Activated CD4-positive, alpha-beta T cell treated with anti-CD3 and anti-CD28 coated beads, Interleukin-2, Interleukin-6, amounts not matched to agents 100 ng/mL and 50 ng/mL, durations not matched to agents 16 hours and 8 hours (primary cell): ENCODE measurements at regions not wholly inside any gene's neighbourhood (a gene's known extent, or its start where the extent isn't known, plus 50 kb on each side); places are given as distances from the start of the nearest gene placed in this dataset.
A peak's percentile ranks its signal among the peaks of the same experiment; 100 is the strongest.

Experiments
- DNase-seq: peaks from one replicate; pipeline ENCODE4 v3.0.0-alpha.2; 2020

GRCh38 chr2:226064932-226065570 is 665.5 kb downstream of the NYAP2 start:
- no peak for DNase-seq

DNA sequence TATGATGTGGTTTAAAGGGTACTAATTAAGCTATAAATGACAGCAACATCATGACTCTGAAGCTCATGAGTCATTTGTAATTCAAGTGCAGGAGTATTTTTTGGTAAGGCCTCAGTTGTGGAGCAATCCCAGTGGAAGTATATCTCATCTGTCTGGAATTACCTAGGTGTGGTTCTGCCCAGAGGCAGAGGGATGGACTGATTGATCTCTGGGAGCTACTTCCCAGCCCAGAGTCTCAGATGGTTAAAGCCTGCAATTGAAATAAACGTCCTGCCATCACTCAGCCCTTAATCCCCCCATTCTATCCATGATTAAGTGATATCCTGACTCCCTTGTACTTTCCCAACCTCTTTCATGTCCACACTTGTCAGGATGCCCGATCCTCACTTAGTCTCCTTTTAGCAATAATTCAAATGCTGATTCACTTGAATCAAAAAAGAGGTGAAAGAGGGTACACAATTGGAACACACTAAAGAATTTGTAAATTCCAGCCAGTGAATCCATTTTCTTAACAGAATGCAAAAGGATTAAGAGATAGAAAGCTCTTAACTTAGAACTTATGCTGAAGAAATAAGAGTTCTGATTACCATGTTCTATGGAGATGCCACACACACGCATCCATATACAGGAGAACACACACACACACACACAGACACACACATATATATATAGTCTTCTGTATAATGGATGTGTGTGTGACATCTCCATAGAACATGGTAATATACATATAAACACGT is 664.4 kb downstream of the NYAP2 start:
- DNase-seq: no peak

GRCh38 chr2:226059961-226060627 is 660.6 kb downstream of the NYAP2 start:
- no peak for DNase-seq

GRCh38 chr2:226057914-226058313 is 658.4 kb downstream of the NYAP2 start:
- DNase-seq: no peak

DNA sequence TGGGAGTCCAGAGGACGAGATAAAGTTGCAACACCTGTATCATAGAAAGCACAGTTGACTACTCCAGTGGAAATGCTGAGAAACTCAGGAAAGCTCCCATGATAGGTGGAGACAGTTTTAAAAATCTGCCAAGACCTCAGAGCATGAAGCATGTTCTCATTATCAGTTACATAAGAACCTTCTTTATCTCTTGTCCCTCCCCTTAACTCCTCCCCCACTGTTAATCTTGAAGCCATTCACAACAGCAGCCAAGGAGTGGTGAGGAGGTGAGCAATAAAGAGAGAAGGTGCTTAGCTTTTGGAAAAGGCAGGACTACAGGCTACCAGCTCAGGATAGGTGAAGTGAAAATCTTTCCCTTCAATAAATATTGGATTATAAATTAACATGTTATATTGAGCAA is 657.9 kb downstream of the NYAP2 start:
- DNase-seq: no peak

GRCh38 chr2:226052772-226053416 is 653.4 kb downstream of the NYAP2 start:
- DNase-seq: no peak

GRCh38 chr2:226050822-226051221 is 651.3 kb downstream of the NYAP2 start:
- no peak for DNase-seq

GRCh38 chr2:226048611-226049010 is 649.1 kb downstream of the NYAP2 start:
- DNase-seq: no peak

DNA sequence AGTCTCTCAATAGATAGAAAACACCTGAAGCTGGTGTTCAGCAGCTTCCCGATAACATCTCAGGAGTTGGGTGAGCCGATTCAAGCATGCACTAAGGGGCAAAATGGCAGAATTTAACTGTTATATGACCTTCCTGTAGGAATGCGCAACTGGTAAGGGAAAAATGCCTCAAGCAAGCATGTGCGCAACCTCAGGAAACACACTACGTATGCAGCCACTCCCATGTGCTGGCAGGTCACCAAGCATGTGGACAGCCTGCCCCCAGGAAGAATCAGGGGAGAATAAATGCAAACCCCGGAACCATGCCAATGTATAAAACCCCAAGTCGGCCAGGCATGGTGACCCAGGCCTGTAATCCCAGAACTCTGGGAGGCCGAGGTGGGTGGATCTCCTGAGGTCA is 645.6 kb downstream of the NYAP2 start:
- no peak for DNase-seq

GRCh38 chr2:226040344-226040900 is 640.9 kb downstream of the NYAP2 start:
- no peak for DNase-seq

DNA sequence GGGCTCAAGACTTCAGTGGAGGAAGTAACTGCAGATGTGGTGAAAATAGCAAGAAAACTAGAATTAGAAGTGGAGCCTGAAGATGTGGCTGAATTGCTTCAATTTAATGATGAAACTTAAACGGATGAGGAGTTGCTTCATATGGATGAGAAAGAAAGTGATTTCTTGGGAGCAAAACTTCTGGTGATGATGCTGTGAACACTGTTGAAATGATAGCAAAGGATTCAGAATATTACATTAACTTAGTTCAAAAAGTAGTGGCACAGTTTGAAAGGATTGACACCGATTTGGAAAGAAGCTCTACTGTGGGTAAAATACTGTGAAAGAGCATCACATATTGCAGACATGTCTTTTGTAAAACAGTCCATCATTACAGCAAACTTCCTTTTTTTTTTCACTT is 638.0 kb downstream of the NYAP2 start:
- DNase-seq: no peak

- DNase-seq: peak; percentile 10
Measured at GRCh38 chr2:226031647-226032501, 632.4 kb downstream of the NYAP2 start.

GRCh38 chr2:226030788-226031646 is 631.5 kb downstream of the NYAP2 start:
- peak; percentile 9 for DNase-seq

- no peak for DNase-seq
Measured at GRCh38 chr2:226030369-226030768, 630.9 kb downstream of the NYAP2 start.

DNA sequence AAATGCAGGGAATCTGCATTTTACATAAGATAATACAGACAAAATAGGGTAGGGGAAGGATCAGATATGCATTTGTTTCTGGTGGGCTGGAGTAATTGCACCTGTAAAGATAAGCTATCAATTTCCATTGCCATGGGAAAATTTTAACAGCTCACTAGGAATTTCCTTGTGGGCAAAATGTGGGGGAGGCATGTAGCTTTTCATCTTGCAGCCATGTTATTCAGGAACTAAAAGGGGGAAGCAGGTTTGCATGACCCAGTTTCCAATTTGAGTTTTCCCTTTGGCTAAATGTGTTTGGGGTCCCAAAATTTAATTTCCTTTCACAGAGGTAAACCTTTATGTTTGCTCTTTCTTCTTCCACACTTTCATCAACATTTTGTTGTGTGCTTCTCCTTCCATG is 624.4 kb downstream of the NYAP2 start:
- DNase-seq: no peak

GRCh38 chr2:226023383-226023782 is 623.9 kb downstream of the NYAP2 start:
- no peak for DNase-seq

DNA sequence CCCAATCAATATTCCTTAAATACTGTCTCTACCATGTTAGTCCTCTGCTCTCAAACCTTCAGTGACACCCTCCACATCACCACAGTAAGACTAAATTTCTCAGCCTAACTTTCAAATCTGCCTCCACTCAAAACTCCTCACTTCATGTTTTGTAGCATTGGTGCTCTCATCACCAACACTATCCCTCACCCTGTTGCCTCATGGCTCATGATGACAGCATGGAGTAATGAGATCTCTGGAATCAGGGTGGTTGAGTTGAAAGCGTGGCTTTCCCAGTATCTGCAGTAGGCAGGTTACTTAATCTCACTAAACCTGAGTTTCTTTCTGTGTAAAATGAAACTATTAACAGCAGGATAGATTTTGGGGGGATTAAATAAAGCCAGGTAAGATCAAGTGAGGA is 621.4 kb downstream of the NYAP2 start:
- no peak for DNase-seq

GRCh38 chr2:226020176-226020575 is 620.7 kb downstream of the NYAP2 start:
- no peak for DNase-seq

DNA sequence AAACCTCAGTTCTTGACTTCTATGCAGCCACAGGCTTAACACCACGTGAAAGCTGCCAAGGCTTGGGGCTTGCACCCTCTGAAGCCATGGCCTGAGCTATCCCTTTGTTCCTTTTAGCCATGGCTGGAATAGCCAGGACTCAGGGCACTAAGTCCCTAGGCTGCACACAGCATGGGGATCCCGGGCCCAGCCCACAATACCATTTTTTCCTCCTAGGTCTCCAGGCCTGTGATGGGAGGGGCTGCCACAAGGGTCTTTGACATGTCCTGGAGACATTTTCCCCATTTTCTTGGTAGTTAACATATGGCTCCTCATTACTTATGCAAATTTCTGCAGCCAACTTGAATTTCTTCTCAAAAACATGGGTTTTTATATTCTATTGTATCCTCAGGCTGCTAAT is 619.1 kb downstream of the NYAP2 start:
- no peak for DNase-seq

DNA sequence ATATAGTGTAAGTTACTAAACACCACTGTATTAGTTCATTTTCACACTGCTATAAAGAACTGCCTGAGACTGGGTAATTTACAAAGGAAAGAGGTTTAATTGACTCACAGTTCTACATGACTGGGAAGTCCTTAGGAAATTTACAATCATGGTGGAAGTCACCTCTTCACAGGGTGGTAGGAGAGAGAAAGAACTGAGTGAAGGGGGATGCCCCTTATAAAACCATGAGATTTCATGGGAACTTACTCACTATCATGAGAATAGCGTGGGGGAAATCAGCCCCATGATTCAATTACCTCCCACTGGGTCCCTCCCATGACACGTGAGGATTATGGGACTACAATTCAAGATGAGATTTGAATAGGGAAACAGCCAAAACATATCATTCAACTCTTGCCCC is 618.0 kb downstream of the NYAP2 start:
- DNase-seq: no peak

- DNase-seq: no peak
Measured at GRCh38 chr2:226017107-226017506, 617.6 kb downstream of the NYAP2 start.
